GM23338 (cell line): ENCODE measurements at regions not wholly inside any gene's neighbourhood (a gene's known extent, or its start where the extent isn't known, plus 50 kb on each side); places are given as distances from the start of the nearest gene placed in this dataset.

Experiments used
- ATAC-seq: fragments of 200-7000 bp; cut with Tn5 transposase; 3 replicates; pipeline ENCODE4 v1.9.1; 2020
- DNase-seq: peaks from one replicate; pipeline ENCODE4 v3.0.0-alpha.2; 2015; ENCODE audit warnings: low spot score
- H2AFZ ChIP-seq: fragments of 200-600 bp; sonication (generic); 2 replicates; pipeline ENCODE4 v1.8.0; 2016; ENCODE audit warnings: antibody characterized with exemption, mild to moderate bottlenecking, moderate library complexity
- H3F3A ChIP-seq: fragments of 200-600 bp; sonication (generic); replicated peaks from 2 replicates; pipeline ENCODE4 v1.8.0; 2017; ENCODE audit warnings: antibody characterized with exemption, mixed run types, low read depth
- H3K27ac ChIP-seq: fragments of 200-600 bp; sonication (generic); 2 replicates; pipeline ENCODE4 v1.6.1; 2016; ENCODE audit warnings: low read depth
- H3K27me3 ChIP-seq: fragments of 200-600 bp; sonication (generic); 2 replicates; pipeline ENCODE4 v1.8.0; 2016; ENCODE audit warnings: mild to moderate bottlenecking, mixed run types, moderate library complexity; ENCODE audit not compliant: insufficient read depth
- H3K36me3 ChIP-seq: fragments of 200-600 bp; sonication (generic); 2 replicates; pipeline ENCODE4 v1.8.0; 2016; ENCODE audit warnings: mild to moderate bottlenecking; ENCODE audit not compliant: insufficient read depth
- H3K4me1 ChIP-seq: fragments of 200-600 bp; sonication (generic); 2 replicates; pipeline ENCODE4 v1.8.0; 2016; ENCODE audit warnings: mild to moderate bottlenecking, moderate library complexity; ENCODE audit not compliant: insufficient read depth
- H3K4me2 ChIP-seq: fragments of 200-600 bp; sonication (generic); 2 replicates; pipeline ENCODE4 v1.7.1; 2017; ENCODE audit warnings: mixed run types
- H3K4me3 ChIP-seq: fragments of 200-600 bp; sonication (generic); 2 replicates; pipeline ENCODE4 v1.6.1; 2016; ENCODE audit warnings: mixed run types
- H3K79me2 ChIP-seq: fragments of 200-600 bp; sonication (generic); replicated peaks from 2 replicates; pipeline ENCODE4 v1.8.0; 2017; ENCODE audit warnings: mild to moderate bottlenecking; ENCODE audit not compliant: insufficient read depth
- H3K9me2 ChIP-seq: fragments of 200-600 bp; sonication (generic); 2 replicates; pipeline ENCODE4 v1.8.0; 2017; ENCODE audit not compliant: insufficient read depth
- H4K20me1 ChIP-seq: fragments of 200-600 bp; sonication (generic); replicated peaks from 2 replicates; pipeline ENCODE4 v1.8.0; 2017; ENCODE audit warnings: mild to moderate bottlenecking; ENCODE audit not compliant: insufficient read depth
- H3K27ac Mint-ChIP-seq: 2 replicates; pipeline ENCODE4 v1.8.0; 2020; ENCODE audit warnings: inconsistent platforms, mild to moderate bottlenecking, moderate library complexity, mixed read lengths
- H3K27me3 Mint-ChIP-seq: 3 replicates; pipeline ENCODE4 v1.8.0; 2022; ENCODE audit warnings: low read depth, mild to moderate bottlenecking, moderate library complexity, mixed read lengths, inconsistent platforms; ENCODE audit not compliant: insufficient read depth, poor library complexity
- H3K36me3 Mint-ChIP-seq: 3 replicates; pipeline ENCODE4 v1.8.0; 2021; ENCODE audit warnings: low read depth, mild to moderate bottlenecking, inconsistent platforms, moderate library complexity, mixed read lengths
- H3K4me1 Mint-ChIP-seq: 3 replicates; pipeline ENCODE4 v1.8.0; 2020; ENCODE audit warnings: mild to moderate bottlenecking, inconsistent platforms, mixed read lengths
- H3K4me3 Mint-ChIP-seq: 3 replicates; pipeline ENCODE4 v1.8.0; 2021; ENCODE audit warnings: moderate library complexity, mild to moderate bottlenecking, inconsistent platforms, mixed read lengths
- H3K9me3 Mint-ChIP-seq: 3 replicates; pipeline ENCODE4 v1.8.0; 2020; ENCODE audit warnings: moderate library complexity, mild to moderate bottlenecking, inconsistent platforms, mixed read lengths
- CREB1 ChIP-seq: fragments of 250-450 bp; sonication (Bioruptor Pico); IDR thresholded peaks from 2 replicates; pipeline ENCODE4 v1.5.0; 2020; ENCODE audit warnings: low read depth, mild to moderate bottlenecking, moderate library complexity
- CTCF ChIP-seq, 2 experiments: fragments of 200-600 bp in 1 of 2; sonication (generic) in 1 of 2; conservative IDR thresholded peaks; 2 replicates each; pipeline versions ENCODE4 v1.5.1 to v1.6.1; 2016 to 2017; ENCODE audit warnings: antibody characterized with exemption in 2 of 2, low read depth in 2 of 2, mild to moderate bottlenecking in 2 of 2, moderate library complexity in 1 of 2
- ETS1 ChIP-seq: IDR thresholded peaks from 2 replicates; pipeline ENCODE4 v1.6.1; 2016; ENCODE audit warnings: antibody characterized with exemption
- EZH2 ChIP-seq: fragments of 200-600 bp; sonication (generic); IDR thresholded peaks from one replicate; pipeline ENCODE4 v1.8.0; 2017; ENCODE audit warnings: antibody characterized with exemption, mild to moderate bottlenecking, low read depth; ENCODE audit not compliant: unreplicated experiment
- EZH2phosphoT487 ChIP-seq: fragments of 200-600 bp; sonication (generic); IDR thresholded peaks from one replicate; pipeline ENCODE4 v1.8.1; 2018; ENCODE audit warnings: antibody characterized with exemption; ENCODE audit not compliant: unreplicated experiment
- JUNB ChIP-seq: IDR thresholded peaks from one replicate; pipeline ENCODE4 v1.6.1; 2016; ENCODE audit warnings: antibody characterized with exemption; ENCODE audit not compliant: unreplicated experiment
- NANOG ChIP-seq: IDR thresholded peaks from 2 replicates; pipeline ENCODE4 v1.6.1; 2016; ENCODE audit warnings: antibody characterized with exemption, borderline replicate concordance
- POLR2AphosphoS5 ChIP-seq: IDR thresholded peaks from 2 replicates; pipeline ENCODE4 v1.6.1; 2016; ENCODE audit warnings: antibody characterized with exemption, low read depth
- REST ChIP-seq: IDR thresholded peaks from one replicate; pipeline ENCODE4 v1.6.1; 2018; ENCODE audit warnings: antibody characterized with exemption; ENCODE audit not compliant: unreplicated experiment
- STAT1 ChIP-seq: IDR thresholded peaks from one replicate; pipeline ENCODE4 v1.6.1; 2016; ENCODE audit warnings: antibody characterized with exemption; ENCODE audit not compliant: unreplicated experiment
- ZNF114 ChIP-seq: fragments of 250-450 bp; sonication (Bioruptor Pico); IDR thresholded peaks from 2 replicates; pipeline ENCODE4 v1.5.0; 2020; ENCODE audit warnings: mild to moderate bottlenecking, moderate library complexity
- ZNF331 ChIP-seq: fragments of 250-450 bp; sonication (Bioruptor Pico); IDR thresholded peaks from 2 replicates; pipeline ENCODE4 v1.5.0; 2020; ENCODE audit warnings: low read depth, mild to moderate bottlenecking, moderate library complexity

GRCh38 chr2:236984046-236984445 is 101.6 kb upstream of the COPS8 start:
- Histone ChIP-seq H3K27me3 (no peaks in the 10 kb centered on the region), H3K27ac (no peak overlapping the region), H3K4me1 (no peaks in the 10 kb centered on the region), H3K4me3 (no peak overlapping the region), H3K79me2 (no peaks in the 10 kb centered on the region), H3K4me2 (no peak overlapping the region), H2AFZ (no peak overlapping the region), H3F3A (no peaks in the 10 kb centered on the region), H3K36me3 (no peaks in the 10 kb centered on the region), H3K9me2 (peaks cover 15% of the 10 kb centered on the region; the same call in 1 of the 2 replicates), H4K20me1 (no peaks in the 10 kb centered on the region)
- Mint-ChIP-seq H3K27ac (no peak overlapping the region), H3K36me3 (peaks cover 3% of the 10 kb centered on the region; the same call in 1 of the 3 replicates), H3K27me3 (peaks cover 4% of the 10 kb centered on the region), H3K9me3 (peaks cover 7% of the 10 kb centered on the region), H3K4me1 (no peaks in the 10 kb centered on the region), H3K4me3 (no peak overlapping the region)
- TF ChIP-seq NANOG (no peak), ZNF114 (CRISPR knock-in tag) (no peak), CTCF (conservative IDR thresholded peaks at IDR 0.05; ENCODE audit: low read depth in 2 of 2) (no peak), ETS1 (no peak), REST (no peak), STAT1 (no peak), EZH2 (no peak), EZH2phosphoT487 (no peak)
- ATAC-seq (no peak), DNase-seq (no peak)

- H3F3A ChIP-seq = no peaks in the 10 kb centered on the region
- DNase-seq = no peak
- H3K4me3 ChIP-seq = no peak overlapping the region
- H3K4me2 ChIP-seq = no peak overlapping the region
- Mint-ChIP-seq H3K36me3 (peaks cover 3% of the 10 kb centered on the region; the same call in 1 of the 3 replicates), H3K4me1 (no peaks in the 10 kb centered on the region), H3K27me3 (peaks cover 4% of the 10 kb centered on the region), H3K4me3 (no peak overlapping the region), H3K9me3 (peaks cover 7% of the 10 kb centered on the region), H3K27ac (no peak overlapping the region)
- H4K20me1 ChIP-seq = no peaks in the 10 kb centered on the region
- H3K27ac ChIP-seq = no peak overlapping the region
- TF ChIP-seq NANOG = no peak
- TF ChIP-seq ZNF331 (CRISPR knock-in tag) = no peak
- no peak for TF ChIP-seq STAT1
- TF ChIP-seq POLR2AphosphoS5 = no peak
- TF ChIP-seq EZH2phosphoT487 = no peak
- TF ChIP-seq JUNB = no peak
- TF ChIP-seq CTCF (conservative IDR thresholded peaks at IDR 0.05; ENCODE audit: low read depth in 2 of 2) = no peak
- TF ChIP-seq CREB1 (CRISPR knock-in tag) = no peak
- TF ChIP-seq ZNF114 (CRISPR knock-in tag) = no peak
- ATAC-seq = no peak
- H3K4me1 ChIP-seq = no peaks in the 10 kb centered on the region
- no peaks in the 10 kb centered on the region for H3K79me2 ChIP-seq
- H3K36me3 ChIP-seq = no peaks in the 10 kb centered on the region
- H3K9me2 ChIP-seq = peaks cover 11% of the 10 kb centered on the region; the same call in 1 of the 2 replicates
- no peak overlapping the region; the same call in 1 of the 2 replicates for H2AFZ ChIP-seq
- H3K27me3 ChIP-seq = no peaks in the 10 kb centered on the region
These were observed 99.8 kb upstream of the COPS8 start for GRCh38 chr2:236985761-236986339.
